Amygdala (tissue), 56 donors: ENCODE measurements at regions not wholly inside any gene's neighbourhood (a gene's known extent, or its start where the extent isn't known, plus 50 kb on each side); places are given as distances from the start of the nearest gene placed in this dataset.

Source experiments
- DNase-seq, 56 donors: peaks; one replicate each; lab custom pipeline; 2025; lab: John Stamatoyannopoulos, UW

GRCh38 chr4:152164561-152164960, 371.3 kb downstream of the FBXW7 start:
- no peak for DNase-seq

- no peak for DNase-seq
These were observed 373.6 kb downstream of the FBXW7 start for GRCh38 chr4:152162331-152162697.

DNA sequence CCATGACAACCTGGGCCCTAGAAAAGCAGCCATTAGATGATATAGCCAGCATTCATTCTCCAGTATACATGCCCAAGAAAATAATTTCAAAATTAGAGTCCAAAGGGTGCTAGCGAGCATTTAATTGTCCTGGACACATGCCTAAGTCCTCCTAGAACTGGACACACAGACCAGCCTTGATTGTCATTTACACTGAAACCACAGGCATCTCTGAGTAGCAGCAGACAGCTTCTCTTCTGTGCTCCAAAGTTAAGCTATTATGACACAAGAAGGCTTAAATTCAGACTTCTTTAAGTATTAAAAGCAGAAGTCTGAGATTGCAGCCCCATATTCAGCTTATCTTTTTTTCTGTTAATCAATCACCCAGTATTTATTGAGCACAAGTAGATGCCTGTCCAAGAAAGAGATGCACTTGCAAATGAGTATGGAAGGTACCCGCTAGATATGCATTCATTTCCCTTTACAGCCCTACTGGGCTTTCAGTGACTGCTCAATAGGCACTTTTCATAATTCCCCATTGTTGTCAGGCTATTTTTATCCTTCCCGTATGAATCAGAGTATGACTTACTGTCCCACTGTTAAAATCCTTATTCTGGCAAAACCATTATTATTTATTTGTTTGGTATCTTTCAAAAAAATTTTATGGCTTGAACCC, 374.1 kb downstream of the FBXW7 start:
- DNase-seq, result no peak

- peak in 1 of 56 donors; percentile 1 for DNase-seq
These were observed 375.6 kb downstream of the FBXW7 start for GRCh38 chr4:152160225-152160800.

- no peak for DNase-seq
These were observed 376.1 kb downstream of the FBXW7 start for GRCh38 chr4:152159773-152160172.

DNA sequence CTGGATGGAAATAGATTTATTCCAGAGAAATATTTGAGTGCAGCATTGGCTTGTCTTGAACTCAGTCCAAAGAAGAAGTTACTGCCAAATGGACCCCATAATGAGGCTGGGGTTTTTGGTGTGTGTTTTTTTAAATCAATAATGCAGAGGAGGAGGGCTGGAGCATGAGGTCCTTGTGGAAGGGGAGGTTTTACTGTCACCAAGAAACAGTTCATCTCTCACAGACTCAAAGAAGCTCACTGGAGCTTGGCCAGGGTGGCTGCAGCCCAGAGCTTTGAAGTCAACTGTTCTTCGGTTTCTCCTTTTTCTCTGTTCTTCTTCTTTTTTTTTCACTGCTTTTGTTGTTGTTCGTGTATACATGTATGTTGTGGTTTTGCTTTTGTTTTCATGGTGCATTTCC, 377.7 kb downstream of the FBXW7 start:
- DNase-seq, result no peak

- DNase-seq, result no peak
These were observed 378.3 kb downstream of the FBXW7 start for GRCh38 chr4:152157629-152158028.

GRCh38 chr4:152156442-152156841, 379.4 kb downstream of the FBXW7 start:
- no peak for DNase-seq

- no peak for DNase-seq
These were observed 380.8 kb downstream of the FBXW7 start for GRCh38 chr4:152155070-152155469.

DNA sequence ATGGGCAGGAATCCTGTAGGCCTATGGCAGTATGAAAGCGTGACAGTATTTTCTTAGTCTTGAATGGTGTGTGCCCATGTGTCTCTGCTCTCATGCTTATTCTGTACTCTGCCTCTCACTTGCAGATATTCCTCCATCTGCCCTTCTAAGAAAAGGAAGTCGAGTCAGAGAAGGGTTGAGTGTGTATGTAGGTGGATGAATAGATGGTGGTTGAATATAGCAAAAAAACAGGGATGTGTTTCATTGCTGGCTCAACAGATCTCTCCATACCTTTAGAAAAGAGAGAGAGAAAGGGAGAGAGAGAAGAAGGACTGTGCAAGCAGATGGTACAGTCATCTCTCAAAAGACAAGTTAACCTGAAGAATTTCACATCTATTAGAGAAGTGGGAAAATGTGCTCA, 381.5 kb downstream of the FBXW7 start:
- DNase-seq, result no peak

GRCh38 chr4:152153476-152154270, 382.2 kb downstream of the FBXW7 start:
- no peak for DNase-seq

GRCh38 chr4:152150214-152150613, 385.7 kb downstream of the FBXW7 start:
- no peak for DNase-seq

GRCh38 chr4:152149745-152150144, 386.1 kb downstream of the FBXW7 start:
- no peak for DNase-seq

GRCh38 chr4:152148057-152148456, 387.2 kb upstream of the GATB start:
- DNase-seq, result no peak

DNA sequence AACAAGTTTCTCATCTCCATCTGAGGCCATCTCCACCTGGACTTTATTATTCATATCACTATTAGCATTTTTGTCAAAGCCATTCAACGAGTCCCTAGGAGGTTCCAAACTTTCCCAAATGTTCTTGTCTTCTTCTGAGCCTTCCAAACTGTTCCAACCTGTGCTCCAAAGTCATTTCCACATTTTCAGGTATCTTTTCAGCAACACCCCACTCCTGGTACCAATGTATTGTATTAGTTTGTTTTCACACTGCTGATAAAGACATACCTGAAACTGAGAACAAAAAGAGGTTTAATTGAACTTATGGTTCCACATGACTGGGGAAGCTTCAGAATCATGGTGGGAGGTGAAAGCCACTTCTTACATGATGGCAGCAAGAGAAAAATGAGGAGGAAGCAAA, 385.4 kb upstream of the GATB start:
- DNase-seq, result no peak

DNA sequence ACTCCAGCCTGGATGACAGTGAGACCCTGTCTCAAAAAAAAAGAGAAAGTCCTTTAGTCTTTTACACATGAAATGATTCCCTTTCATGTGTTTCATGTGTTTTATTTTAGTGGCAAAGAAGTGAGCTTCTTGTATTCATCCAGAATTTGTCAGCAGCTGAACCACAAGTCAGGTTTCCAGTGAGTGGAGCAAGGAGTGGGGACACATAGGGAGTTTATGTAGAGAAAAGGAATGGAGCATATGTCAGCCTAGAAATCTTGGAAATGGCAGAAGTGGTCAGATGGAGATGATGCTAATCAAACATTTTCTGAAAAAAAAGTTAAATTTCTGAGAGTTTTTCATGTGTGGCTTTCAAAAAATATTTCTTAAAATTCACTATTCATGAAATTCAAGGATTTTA, 383.0 kb upstream of the GATB start:
- no peak for DNase-seq

- no peak for DNase-seq
These were observed 377.6 kb upstream of the GATB start for GRCh38 chr4:152138451-152138850.

DNA sequence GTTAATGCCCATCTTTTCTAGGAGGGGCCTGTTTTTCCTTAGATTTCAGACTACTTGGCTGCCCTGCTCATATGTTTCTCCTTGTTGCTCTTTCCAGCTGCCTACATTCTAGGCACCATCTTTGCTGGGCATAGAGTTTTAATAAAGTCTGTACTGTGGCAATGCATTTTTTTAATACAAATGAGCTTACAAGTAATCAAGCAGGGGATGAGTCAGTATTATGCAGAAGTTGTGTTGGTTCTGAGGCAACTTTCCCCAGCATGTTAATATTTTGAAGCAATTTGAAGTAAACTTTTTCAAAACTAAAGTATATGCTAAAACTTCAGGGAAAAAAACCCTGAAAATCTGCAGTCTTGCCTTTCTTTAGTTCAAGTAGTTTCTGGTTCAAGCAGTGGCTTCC, 372.0 kb upstream of the GATB start:
- DNase-seq, result no peak

GRCh38 chr4:152128356-152128755, 367.5 kb upstream of the GATB start:
- DNase-seq, result no peak

GRCh38 chr4:152126238-152126637, 365.4 kb upstream of the GATB start:
- no peak for DNase-seq

DNA sequence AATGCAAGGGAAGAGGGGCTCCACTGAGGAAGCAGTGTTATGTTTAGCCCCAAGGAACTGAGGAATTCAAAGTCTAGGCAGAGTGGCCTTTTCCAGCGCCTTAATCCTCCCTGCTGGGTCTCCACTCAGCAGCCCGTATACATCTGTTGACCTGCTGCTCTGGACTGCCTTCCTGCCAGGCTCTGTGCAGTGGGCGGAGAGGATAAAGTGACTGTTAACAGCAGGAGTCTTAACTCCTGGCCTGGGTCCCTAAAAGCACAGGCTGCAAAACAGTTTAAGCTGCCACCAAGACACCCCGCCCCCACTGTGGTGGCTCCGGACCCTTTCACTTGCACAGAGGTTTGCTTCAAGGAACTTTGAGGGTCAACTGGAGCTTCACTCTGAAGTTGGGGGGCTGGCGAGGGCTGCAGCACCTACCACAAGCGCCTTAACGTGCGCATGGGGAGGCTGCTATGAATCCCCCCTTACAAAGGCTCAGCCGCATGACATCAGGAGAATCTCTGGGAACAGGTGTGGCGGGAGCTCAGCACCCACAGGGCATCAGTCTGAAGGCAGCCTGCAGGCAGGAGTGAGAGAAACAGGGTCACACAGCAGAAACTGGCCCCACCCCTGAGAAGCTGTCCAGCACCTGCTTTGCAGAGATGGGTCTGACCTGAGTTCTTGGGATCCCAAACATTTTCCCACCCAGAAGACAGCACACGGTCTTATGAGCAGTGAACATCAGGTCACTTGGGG, 358.2 kb upstream of the GATB start:
- no peak for DNase-seq
